GM23338 (cell line): ENCODE measurements at regions not wholly inside any gene's neighbourhood (a gene's known extent, or its start where the extent isn't known, plus 50 kb on each side); places are given as distances from the start of the nearest gene placed in this dataset.

ENCODE experiments used
- ATAC-seq: fragments of 200-7000 bp; cut with Tn5 transposase; 3 replicates; pipeline ENCODE4 v1.9.1; 2020
- DNase-seq: peaks from one replicate; pipeline ENCODE4 v3.0.0-alpha.2; 2015; ENCODE audit warnings: low spot score
- H2AFZ ChIP-seq: fragments of 200-600 bp; sonication (generic); 2 replicates; pipeline ENCODE4 v1.8.0; 2016; ENCODE audit warnings: antibody characterized with exemption, mild to moderate bottlenecking, moderate library complexity
- H3F3A ChIP-seq: fragments of 200-600 bp; sonication (generic); replicated peaks from 2 replicates; pipeline ENCODE4 v1.8.0; 2017; ENCODE audit warnings: antibody characterized with exemption, mixed run types, low read depth
- H3K27ac ChIP-seq: fragments of 200-600 bp; sonication (generic); 2 replicates; pipeline ENCODE4 v1.6.1; 2016; ENCODE audit warnings: low read depth
- H3K27me3 ChIP-seq: fragments of 200-600 bp; sonication (generic); 2 replicates; pipeline ENCODE4 v1.8.0; 2016; ENCODE audit warnings: mild to moderate bottlenecking, mixed run types, moderate library complexity; ENCODE audit not compliant: insufficient read depth
- H3K36me3 ChIP-seq: fragments of 200-600 bp; sonication (generic); 2 replicates; pipeline ENCODE4 v1.8.0; 2016; ENCODE audit warnings: mild to moderate bottlenecking; ENCODE audit not compliant: insufficient read depth
- H3K4me1 ChIP-seq: fragments of 200-600 bp; sonication (generic); 2 replicates; pipeline ENCODE4 v1.8.0; 2016; ENCODE audit warnings: mild to moderate bottlenecking, moderate library complexity; ENCODE audit not compliant: insufficient read depth
- H3K4me2 ChIP-seq: fragments of 200-600 bp; sonication (generic); 2 replicates; pipeline ENCODE4 v1.7.1; 2017; ENCODE audit warnings: mixed run types
- H3K4me3 ChIP-seq: fragments of 200-600 bp; sonication (generic); 2 replicates; pipeline ENCODE4 v1.6.1; 2016; ENCODE audit warnings: mixed run types
- H3K79me2 ChIP-seq: fragments of 200-600 bp; sonication (generic); replicated peaks from 2 replicates; pipeline ENCODE4 v1.8.0; 2017; ENCODE audit warnings: mild to moderate bottlenecking; ENCODE audit not compliant: insufficient read depth
- H3K9me2 ChIP-seq: fragments of 200-600 bp; sonication (generic); 2 replicates; pipeline ENCODE4 v1.8.0; 2017; ENCODE audit not compliant: insufficient read depth
- H4K20me1 ChIP-seq: fragments of 200-600 bp; sonication (generic); replicated peaks from 2 replicates; pipeline ENCODE4 v1.8.0; 2017; ENCODE audit warnings: mild to moderate bottlenecking; ENCODE audit not compliant: insufficient read depth
- H3K27ac Mint-ChIP-seq: 2 replicates; pipeline ENCODE4 v1.8.0; 2020; ENCODE audit warnings: inconsistent platforms, mild to moderate bottlenecking, moderate library complexity, mixed read lengths
- H3K27me3 Mint-ChIP-seq: 3 replicates; pipeline ENCODE4 v1.8.0; 2022; ENCODE audit warnings: low read depth, mild to moderate bottlenecking, moderate library complexity, mixed read lengths, inconsistent platforms; ENCODE audit not compliant: insufficient read depth, poor library complexity
- H3K36me3 Mint-ChIP-seq: 3 replicates; pipeline ENCODE4 v1.8.0; 2021; ENCODE audit warnings: low read depth, mild to moderate bottlenecking, inconsistent platforms, moderate library complexity, mixed read lengths
- H3K4me1 Mint-ChIP-seq: 3 replicates; pipeline ENCODE4 v1.8.0; 2020; ENCODE audit warnings: mild to moderate bottlenecking, inconsistent platforms, mixed read lengths
- H3K4me3 Mint-ChIP-seq: 3 replicates; pipeline ENCODE4 v1.8.0; 2021; ENCODE audit warnings: moderate library complexity, mild to moderate bottlenecking, inconsistent platforms, mixed read lengths
- H3K9me3 Mint-ChIP-seq: 3 replicates; pipeline ENCODE4 v1.8.0; 2020; ENCODE audit warnings: moderate library complexity, mild to moderate bottlenecking, inconsistent platforms, mixed read lengths
- CREB1 ChIP-seq: fragments of 250-450 bp; sonication (Bioruptor Pico); IDR thresholded peaks from 2 replicates; pipeline ENCODE4 v1.5.0; 2020; ENCODE audit warnings: low read depth, mild to moderate bottlenecking, moderate library complexity
- ETS1 ChIP-seq: IDR thresholded peaks from 2 replicates; pipeline ENCODE4 v1.6.1; 2016; ENCODE audit warnings: antibody characterized with exemption
- EZH2 ChIP-seq: fragments of 200-600 bp; sonication (generic); IDR thresholded peaks from one replicate; pipeline ENCODE4 v1.8.0; 2017; ENCODE audit warnings: antibody characterized with exemption, mild to moderate bottlenecking, low read depth; ENCODE audit not compliant: unreplicated experiment
- EZH2phosphoT487 ChIP-seq: fragments of 200-600 bp; sonication (generic); IDR thresholded peaks from one replicate; pipeline ENCODE4 v1.8.1; 2018; ENCODE audit warnings: antibody characterized with exemption; ENCODE audit not compliant: unreplicated experiment
- NANOG ChIP-seq: IDR thresholded peaks from 2 replicates; pipeline ENCODE4 v1.6.1; 2016; ENCODE audit warnings: antibody characterized with exemption, borderline replicate concordance
- POLR2AphosphoS5 ChIP-seq: IDR thresholded peaks from 2 replicates; pipeline ENCODE4 v1.6.1; 2016; ENCODE audit warnings: antibody characterized with exemption, low read depth
- REST ChIP-seq: IDR thresholded peaks from one replicate; pipeline ENCODE4 v1.6.1; 2018; ENCODE audit warnings: antibody characterized with exemption; ENCODE audit not compliant: unreplicated experiment
- STAT1 ChIP-seq: IDR thresholded peaks from one replicate; pipeline ENCODE4 v1.6.1; 2016; ENCODE audit warnings: antibody characterized with exemption; ENCODE audit not compliant: unreplicated experiment
- ZNF114 ChIP-seq: fragments of 250-450 bp; sonication (Bioruptor Pico); IDR thresholded peaks from 2 replicates; pipeline ENCODE4 v1.5.0; 2020; ENCODE audit warnings: mild to moderate bottlenecking, moderate library complexity
- ZNF331 ChIP-seq: fragments of 250-450 bp; sonication (Bioruptor Pico); IDR thresholded peaks from 2 replicates; pipeline ENCODE4 v1.5.0; 2020; ENCODE audit warnings: low read depth, mild to moderate bottlenecking, moderate library complexity
- TF ChIP-seq, protein P1 (sequence below): fragments of 250-450 bp; sonication (Bioruptor Pico); IDR thresholded peaks from 2 replicates; pipeline ENCODE4 v1.5.0; 2020; ENCODE audit warnings: mild to moderate bottlenecking, moderate library complexity

GRCh38 chr2:7207631-7208030 lies 290.4 kb downstream of the RNF144A start:
- Mint-ChIP-seq H3K36me3 (no peaks in the 10 kb centered on the region), H3K27ac (no peak overlapping the region), H3K4me1 (peaks cover 24% of the 10 kb centered on the region), H3K27me3 (no peaks in the 10 kb centered on the region), H3K9me3 (no peaks in the 10 kb centered on the region), H3K4me3 (no peak overlapping the region)
- ATAC-seq (no peak), DNase-seq (no peak)
- Histone ChIP-seq H3K4me2 (no peak overlapping the region), H3K4me3 (no peak overlapping the region), H4K20me1 (no peaks in the 10 kb centered on the region), H3K79me2 (no peaks in the 10 kb centered on the region), H3K27me3 (no peaks in the 10 kb centered on the region), H3K4me1 (peaks cover 4% of the 10 kb centered on the region; the same call in 1 of the 2 replicates), H3F3A (no peaks in the 10 kb centered on the region), H3K36me3 (no peaks in the 10 kb centered on the region), H3K9me2 (no peaks in the 10 kb centered on the region), H3K27ac (no peak overlapping the region), H2AFZ (no peak overlapping the region)
- no peak for TF ChIP-seq EZH2phosphoT487
- no peak for TF ChIP-seq NANOG
- no peak for TF ChIP-seq ZNF114
- TF ChIP-seq ZNF331 (CRISPR knock-in tag): no peak
- TF ChIP-seq ETS1: no peak
- TF ChIP-seq EZH2: no peak

GRCh38 chr2:7209757-7210555 lies 292.7 kb downstream of the RNF144A start:
- ATAC-seq (peak; percentile 74), DNase-seq (no peak)
- H3K9me3 Mint-ChIP-seq: no peaks in the 10 kb centered on the region
- no peaks in the 10 kb centered on the region for H3K27me3 Mint-ChIP-seq
- TF ChIP-seq CREB1 (CRISPR knock-in tag) (no peak), POLR2AphosphoS5 (no peak), REST (no peak), STAT1 (no peak)
- TF ChIP-seq, protein P1, sequence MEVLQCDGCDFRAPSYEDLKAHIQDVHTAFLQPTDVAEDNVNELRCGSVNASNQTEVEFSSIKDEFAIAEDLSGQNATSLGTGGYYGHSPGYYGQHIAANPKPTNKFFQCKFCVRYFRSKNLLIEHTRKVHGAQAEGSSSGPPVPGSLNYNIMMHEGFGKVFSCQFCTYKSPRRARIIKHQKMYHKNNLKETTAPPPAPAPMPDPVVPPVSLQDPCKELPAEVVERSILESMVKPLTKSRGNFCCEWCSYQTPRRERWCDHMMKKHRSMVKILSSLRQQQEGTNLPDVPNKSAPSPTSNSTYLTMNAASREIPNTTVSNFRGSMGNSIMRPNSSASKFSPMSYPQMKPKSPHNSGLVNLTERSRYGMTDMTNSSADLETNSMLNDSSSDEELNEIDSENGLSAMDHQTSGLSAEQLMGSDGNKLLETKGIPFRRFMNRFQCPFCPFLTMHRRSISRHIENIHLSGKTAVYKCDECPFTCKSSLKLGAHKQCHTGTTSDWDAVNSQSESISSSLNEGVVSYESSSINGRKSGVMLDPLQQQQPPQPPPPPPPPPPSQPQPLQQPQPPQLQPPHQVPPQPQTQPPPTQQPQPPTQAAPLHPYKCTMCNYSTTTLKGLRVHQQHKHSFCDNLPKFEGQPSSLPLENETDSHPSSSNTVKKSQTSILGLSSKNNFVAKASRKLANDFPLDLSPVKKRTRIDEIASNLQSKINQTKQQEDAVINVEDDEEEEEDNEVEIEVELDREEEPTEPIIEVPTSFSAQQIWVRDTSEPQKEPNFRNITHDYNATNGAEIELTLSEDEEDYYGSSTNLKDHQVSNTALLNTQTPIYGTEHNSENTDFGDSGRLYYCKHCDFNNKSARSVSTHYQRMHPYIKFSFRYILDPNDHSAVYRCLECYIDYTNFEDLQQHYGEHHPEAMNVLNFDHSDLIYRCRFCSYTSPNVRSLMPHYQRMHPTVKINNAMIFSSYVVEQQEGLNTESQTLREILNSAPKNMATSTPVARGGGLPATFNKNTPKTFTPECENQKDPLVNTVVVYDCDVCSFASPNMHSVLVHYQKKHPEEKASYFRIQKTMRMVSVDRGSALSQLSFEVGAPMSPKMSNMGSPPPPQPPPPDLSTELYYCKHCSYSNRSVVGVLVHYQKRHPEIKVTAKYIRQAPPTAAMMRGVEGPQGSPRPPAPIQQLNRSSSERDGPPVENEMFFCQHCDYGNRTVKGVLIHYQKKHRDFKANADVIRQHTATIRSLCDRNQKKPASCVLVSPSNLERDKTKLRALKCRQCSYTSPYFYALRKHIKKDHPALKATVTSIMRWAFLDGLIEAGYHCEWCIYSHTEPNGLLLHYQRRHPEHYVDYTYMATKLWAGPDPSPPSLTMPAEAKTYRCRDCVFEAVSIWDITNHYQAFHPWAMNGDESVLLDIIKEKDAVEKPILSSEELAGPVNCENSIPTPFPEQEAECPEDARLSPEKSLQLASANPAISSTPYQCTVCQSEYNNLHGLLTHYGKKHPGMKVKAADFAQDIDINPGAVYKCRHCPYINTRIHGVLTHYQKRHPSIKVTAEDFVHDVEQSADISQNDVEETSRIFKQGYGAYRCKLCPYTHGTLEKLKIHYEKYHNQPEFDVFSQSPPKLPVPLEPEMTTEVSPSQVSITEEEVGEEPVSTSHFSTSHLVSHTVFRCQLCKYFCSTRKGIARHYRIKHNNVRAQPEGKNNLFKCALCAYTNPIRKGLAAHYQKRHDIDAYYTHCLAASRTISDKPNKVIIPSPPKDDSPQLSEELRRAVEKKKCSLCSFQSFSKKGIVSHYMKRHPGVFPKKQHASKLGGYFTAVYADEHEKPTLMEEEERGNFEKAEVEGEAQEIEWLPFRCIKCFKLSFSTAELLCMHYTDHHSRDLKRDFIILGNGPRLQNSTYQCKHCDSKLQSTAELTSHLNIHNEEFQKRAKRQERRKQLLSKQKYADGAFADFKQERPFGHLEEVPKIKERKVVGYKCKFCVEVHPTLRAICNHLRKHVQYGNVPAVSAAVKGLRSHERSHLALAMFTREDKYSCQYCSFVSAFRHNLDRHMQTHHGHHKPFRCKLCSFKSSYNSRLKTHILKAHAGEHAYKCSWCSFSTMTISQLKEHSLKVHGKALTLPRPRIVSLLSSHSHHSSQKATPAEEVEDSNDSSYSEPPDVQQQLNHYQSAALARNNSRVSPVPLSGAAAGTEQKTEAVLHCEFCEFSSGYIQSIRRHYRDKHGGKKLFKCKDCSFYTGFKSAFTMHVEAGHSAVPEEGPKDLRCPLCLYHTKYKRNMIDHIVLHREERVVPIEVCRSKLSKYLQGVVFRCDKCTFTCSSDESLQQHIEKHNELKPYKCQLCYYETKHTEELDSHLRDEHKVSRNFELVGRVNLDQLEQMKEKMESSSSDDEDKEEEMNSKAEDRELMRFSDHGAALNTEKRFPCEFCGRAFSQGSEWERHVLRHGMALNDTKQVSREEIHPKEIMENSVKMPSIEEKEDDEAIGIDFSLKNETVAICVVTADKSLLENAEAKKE (CRISPR knock-in tag): peak; percentile 63; the same call in 1 of the 2 replicates
- H4K20me1 ChIP-seq: no peaks in the 10 kb centered on the region
- peaks cover 4% of the 10 kb centered on the region; the same call in 1 of the 2 replicates for H3K4me1 ChIP-seq
- H3K79me2 ChIP-seq: no peaks in the 10 kb centered on the region
- H3K4me2 ChIP-seq: peak overlapping the region; percentile 26; the same call in 1 of the 2 replicates
- no peak overlapping the region for H2AFZ ChIP-seq
- H3K27ac ChIP-seq: no peak overlapping the region
- no peak overlapping the region for H3K27ac Mint-ChIP-seq
- no peak overlapping the region for H3K4me3 ChIP-seq
- H3K4me1 Mint-ChIP-seq: peaks cover 22% of the 10 kb centered on the region
- no peak overlapping the region for H3K4me3 Mint-ChIP-seq
- no peaks in the 10 kb centered on the region; the same call in 2 of the 3 replicates for H3K36me3 Mint-ChIP-seq
- no peaks in the 10 kb centered on the region for H3K36me3 ChIP-seq
- no peaks in the 10 kb centered on the region for H3F3A ChIP-seq
- H3K27me3 ChIP-seq: no peaks in the 10 kb centered on the region
- peaks cover 9% of the 10 kb centered on the region for H3K9me2 ChIP-seq
